GM19395 (cell line): ENCODE measurements at regions not wholly inside any gene's neighbourhood (a gene's known extent, or its start where the extent isn't known, plus 50 kb on each side); places are given as distances from the start of the nearest gene placed in this dataset.

Experiments
- ATAC-seq: cut with Tn5 transposase; IDR thresholded peaks from one replicate; pipeline ENCODE4 v1.9.1; 2021; ENCODE audit warnings: mild to moderate bottlenecking, moderate library complexity; ENCODE audit not compliant: unreplicated experiment

DNA sequence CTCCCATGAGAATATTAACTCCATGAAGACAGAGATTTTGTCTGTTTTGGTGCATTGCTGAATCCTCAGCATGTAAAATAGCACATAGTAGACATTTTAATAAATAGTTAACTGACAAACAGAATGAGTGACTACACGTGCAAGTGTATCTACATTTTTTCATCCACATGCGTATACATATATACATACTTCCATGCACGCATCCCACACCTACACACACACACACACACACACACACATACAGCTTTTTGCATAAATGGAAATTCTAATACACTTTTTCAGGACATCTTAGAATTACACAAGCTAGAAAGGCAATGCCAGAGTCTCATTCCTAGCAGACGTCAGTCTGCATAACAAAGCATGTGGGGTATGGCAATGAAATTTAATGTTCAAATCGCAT, 139.7 kb upstream of the LRFN2 start:
- no peak for ATAC-seq

DNA sequence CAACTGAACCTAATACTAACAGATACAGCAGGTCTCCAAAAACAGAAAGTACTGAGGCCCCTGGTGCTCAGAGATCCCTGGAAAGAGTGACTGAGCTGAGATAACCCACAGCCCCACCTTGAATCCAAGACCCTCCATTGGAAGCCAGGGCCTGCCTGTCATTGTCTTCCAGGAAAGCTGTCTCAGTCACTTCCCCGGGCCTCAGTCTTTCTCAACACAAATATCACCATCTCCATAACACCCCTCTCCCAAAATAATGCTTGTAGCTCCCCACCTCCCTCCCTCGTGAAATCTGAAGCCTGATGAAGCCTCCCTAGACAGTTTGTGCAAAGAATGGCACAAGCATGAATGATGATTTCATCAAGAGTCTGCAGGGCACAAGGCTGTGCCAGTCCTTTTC, 138.2 kb upstream of the LRFN2 start:
- no peak for ATAC-seq

DNA sequence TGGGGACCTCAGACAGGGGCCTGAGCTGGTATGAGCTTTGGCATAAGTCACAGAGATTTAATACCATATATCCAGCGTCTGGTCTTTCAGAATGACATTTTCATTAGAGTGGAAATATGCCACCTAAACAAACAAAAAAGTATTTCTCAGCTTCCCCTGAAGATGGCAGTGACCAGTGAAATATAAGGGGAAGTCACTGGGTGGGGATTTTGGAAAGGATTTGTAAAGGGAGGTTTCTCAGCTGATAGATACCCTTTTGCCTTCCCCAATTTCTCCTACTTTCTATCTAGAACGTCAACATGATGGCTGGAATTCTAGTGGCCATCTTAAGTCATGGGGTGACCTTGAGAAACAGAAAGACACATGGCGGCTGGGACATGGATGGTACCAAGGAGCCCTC, 137.7 kb upstream of the LRFN2 start:
- no peak for ATAC-seq

DNA sequence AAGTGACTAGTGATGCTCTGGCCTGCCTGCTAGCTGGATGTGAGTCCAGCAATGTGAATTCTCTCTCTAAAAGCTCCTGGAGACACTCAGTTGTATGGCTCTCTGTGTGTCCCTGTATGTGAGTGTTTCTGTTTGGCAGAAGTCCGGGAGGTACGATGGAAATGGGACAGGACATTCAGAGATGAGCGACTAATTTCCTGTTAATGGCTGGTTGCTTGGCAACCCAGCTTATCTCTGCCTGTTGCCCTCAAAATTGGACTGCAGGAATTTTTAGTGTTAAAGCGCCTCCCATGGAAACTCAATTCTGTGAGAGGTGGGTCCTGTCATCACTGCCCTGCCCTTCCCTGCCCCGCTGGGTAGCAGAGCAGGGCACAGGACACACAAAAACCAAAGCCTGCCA, 136.8 kb upstream of the LRFN2 start:
- ATAC-seq = no peak

DNA sequence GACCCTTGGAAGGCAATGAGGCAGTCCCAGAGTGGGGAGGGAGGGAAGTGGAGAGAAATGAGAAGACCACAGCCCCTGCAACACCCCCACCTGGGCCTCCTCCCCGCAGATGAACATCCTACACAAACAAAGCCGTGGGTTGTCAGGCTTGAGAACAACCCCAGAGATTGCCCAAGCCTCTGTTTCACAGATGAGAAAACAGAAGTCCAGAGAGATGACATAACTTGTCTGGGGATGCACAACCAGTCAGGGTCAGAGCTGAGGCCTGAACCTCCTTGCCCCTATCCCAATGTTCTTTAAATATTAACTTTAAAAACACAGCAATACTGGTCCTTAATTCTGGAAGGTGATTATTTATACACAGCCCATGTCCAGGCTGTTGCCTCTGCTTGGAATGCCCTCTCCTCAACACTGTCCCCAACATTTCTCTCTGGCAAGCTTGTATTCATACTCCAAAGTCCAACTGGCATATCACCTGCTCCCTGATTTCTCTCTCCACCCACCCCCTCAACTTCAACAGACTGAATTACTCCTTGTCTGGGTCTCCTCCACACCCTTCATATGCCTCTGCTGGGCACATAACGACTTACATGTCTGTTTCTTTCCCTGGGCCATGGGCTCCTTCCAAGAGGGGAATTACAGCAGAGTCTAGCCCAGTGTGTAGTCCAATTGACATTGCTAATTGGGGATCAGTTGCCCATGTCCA, 135.5 kb upstream of the LRFN2 start:
- no peak for ATAC-seq

- ATAC-seq = no peak
Measured at GRCh38 chr6:40722091-40722490, 134.9 kb upstream of the LRFN2 start.

DNA sequence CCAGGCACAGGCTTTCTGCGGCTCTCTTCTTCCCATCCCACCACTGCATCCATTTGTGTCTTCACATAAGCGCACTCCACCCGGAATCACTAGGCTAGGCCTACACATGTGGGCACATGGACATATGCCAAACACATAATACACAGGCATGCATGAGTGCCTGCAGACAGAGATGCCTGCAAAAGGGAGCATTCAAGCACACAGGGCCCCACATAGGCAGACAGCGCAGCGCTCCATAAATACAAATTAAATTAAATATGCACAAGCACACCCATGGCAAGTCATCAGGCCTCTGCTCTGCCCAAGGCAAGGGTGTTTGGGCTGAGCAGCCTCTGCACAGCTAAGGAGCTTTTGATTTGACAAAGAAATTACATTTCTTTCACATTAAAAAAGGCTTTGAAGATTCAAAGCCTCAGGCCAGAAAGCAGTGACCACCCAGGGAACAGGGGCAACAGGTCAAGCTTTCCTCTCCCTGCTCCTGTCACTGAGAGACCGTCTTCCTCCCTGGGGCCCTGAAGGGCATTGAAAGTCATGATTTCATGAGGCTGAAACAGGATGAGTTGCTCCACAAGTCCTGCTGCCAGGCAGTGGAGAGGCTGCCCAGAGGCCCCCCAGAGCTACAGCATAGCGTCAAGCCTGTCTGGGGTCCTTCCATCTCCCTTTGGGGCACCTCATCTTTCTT, 134.2 kb upstream of the LRFN2 start:
- no peak for ATAC-seq

DNA sequence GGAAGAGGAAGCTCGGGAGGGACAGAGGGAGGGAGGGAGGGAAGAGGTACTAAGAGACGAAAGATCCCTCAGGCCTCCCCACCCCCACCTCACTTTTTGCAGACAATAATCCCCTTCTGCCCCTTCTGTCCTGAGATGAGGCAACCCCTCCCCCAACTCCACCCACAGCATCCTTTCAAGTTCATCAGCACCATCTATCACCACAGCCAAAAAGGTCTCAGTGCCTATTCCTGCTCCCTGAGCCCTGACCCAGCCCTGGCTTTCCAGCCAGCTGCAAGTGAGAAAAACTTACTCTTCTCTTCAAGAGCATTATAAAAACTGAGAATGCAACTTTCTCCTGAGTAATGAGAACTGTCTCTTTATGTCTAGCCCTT, 133.2 kb upstream of the LRFN2 start:
- no peak for ATAC-seq

DNA sequence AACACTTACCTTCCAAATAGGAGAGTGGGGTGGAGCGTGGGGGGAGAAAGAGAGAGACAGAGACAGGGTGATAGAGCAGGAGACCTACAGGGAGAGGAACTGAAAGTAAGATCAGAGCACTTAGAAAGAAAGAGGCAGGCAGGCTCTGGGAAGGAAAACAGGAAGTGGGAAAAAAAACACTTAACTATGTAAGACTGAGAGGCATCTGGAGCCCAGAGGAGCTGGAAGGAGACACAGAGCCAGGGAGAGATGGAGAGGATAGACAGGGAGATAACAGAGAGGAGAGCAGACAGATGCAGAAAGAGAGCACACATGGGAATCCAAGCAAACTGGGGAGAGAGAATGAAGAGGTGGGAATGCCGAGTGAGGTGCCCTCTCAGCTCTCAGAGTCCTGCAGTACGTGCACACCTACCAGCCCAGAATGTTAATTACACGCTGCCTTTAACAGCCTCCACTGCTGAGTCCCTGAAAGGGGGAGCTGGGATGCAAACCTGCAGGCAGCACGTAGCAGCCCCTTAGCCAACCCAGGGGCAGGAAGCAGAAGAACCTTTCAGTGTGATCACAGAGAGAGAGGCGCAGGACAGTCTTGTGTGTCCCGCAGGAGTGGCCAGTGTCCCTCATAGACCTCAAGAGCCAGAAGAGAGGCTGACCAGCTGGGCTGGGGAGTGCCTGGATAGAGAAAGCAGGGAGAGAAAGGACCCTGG, 132.7 kb upstream of the LRFN2 start:
- peak; percentile 85 for ATAC-seq

DNA sequence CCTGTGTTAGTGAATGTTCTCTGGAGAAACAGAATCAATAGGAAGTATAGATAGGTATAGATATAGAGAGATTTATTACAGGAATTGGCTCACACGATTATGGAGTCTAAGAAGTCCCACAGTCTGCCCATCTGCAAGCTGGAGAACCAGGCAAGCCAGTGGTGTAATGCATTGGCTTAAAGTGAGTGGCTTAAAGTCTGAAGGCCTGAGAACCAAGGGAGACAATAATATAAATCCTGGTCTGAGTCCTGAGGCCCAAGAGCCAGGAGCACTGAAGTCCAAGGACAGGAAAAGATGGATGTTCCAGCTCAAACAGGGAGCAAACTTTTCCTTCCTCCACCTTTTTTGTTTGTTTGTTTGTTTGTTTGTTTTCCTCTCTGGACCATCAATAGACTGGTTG, 131.2 kb upstream of the LRFN2 start:
- no peak for ATAC-seq

DNA sequence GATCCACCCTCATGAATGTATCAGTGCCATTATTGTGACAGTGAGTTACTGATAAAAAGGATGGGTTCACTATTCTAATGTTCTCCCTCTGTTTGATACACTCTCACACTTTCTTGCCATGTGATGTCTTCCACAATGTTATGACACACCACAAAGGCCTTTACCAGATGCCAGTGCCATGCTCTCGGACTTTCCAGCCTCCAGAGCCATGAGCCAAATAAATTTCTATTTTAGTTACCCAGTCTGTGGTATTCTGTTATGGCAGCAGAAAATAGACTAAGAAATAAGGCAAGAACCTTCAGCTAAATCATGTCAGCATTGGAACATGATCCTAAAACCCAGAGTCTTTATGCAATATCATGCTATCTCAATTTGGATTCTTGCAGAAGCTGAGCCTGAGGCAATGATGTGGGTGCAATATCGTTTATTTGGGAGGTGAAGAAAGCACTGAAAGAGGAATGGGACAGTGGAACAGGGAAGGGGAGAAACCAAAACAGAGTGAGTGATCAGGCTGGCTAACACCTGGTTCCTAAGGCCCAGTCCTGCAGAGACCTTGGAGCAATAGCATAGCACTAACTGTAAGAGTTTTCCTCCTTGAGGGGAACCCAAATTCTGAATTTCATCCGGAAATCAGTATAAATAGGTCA, 130.4 kb upstream of the LRFN2 start:
- ATAC-seq = no peak

DNA sequence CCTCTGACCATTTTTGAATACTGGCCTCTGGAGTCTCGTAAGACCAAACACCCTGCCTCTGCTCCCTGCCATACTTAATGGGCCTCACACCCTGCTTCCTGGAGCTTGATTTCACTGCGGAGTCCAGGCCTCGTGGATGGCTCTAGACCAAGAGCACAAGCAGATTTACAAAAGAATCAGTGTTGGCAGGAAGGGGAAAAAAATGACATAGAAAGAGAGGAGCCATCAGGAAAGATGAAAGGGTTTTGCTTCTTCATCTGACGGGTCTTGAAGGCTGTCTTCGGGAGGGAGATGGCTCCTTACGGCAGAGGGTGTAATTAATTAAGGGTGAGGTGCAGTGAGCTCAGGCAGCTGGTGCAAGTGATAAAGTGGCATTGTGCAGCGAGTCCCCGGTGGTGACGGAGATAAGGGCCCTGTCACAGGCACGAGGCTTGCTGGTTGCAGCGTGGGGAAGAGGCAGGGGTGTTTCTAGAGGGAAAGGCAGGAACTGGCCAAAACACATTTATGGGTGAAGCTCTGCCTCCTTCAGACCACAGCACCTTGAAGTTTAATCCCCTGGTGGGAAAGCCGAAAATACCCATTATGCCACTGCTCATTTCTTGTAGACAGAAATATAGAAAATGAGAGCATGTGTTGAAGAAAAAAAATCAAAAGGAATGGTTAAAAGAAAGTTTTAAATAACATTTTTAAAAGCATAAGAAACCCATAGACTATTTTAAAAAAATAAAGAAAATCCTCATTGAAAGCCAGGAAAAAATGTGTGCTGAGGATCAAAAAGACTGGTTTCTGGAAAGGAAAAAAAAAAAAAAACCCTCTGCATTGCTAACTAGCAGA, 128.6 kb upstream of the LRFN2 start:
- no peak for ATAC-seq

DNA sequence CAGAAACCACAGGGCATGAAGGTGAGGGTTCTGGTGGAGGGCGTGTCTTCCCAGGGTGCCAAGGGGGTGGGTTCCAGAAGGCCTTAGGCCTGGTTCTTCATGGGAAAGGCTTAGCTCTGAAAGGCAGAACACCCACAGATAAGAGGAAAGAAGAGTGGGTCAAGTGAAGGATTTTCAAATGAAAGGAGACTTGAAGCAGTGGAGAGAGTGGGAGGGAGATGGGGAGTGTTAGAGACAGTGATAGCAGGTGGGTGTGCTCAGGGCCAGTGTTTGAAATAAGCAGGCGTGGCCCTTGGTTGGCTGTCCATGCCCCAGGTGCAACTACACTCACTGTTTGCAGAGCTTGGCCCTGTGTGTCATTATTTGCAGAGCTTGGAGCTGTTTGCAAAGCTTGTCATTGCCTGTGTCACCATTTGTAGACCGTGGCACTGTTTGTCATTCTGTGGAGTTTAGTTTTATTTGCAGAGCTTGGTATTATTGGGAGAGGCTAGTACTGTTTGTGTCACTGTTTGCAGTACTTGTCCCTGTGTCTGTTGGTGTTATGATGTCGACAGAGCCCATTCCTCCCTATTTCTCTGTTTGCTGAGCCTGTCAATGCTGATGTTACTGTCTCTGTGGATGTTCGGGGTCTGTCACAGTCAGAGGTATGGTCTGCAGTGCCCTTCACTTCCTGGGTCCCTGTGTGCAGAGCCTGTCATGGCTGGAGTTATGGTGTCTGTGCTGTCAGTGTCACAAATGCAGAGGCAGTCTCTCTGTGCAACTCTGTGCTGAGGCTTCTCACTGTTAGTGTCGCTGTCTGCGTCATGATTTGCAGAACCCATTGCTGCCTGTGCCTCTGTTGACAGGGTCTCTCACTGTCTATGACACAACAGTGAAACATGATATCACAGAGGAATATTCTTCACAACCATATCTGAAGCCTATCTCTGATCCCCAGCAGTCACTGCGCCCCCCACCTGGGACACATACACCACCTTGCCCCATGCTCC, 127.7 kb upstream of the LRFN2 start:
- no peak for ATAC-seq

DNA sequence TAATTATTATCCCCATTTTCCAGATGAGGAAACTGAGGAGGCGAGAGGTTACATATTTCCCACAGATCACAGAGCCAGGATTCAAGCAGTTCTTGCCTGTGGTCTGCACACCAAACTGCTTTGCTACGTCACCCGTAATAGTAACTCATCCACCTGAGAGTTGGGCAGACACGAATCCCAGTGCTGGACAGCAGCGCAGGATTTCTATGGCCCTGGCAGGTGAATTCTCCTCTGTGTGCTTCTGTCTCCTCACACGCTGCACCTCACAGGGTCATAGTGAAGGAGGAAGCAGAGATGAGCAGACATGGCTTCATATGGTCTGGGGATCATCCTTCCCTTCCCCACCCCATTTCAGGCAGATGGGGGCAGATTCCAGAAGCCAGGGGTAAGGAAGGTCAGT, 127.0 kb upstream of the LRFN2 start:
- ATAC-seq = no peak

GRCh38 chr6:40713002-40713719, 126.0 kb upstream of the LRFN2 start:
- ATAC-seq = no peak

DNA sequence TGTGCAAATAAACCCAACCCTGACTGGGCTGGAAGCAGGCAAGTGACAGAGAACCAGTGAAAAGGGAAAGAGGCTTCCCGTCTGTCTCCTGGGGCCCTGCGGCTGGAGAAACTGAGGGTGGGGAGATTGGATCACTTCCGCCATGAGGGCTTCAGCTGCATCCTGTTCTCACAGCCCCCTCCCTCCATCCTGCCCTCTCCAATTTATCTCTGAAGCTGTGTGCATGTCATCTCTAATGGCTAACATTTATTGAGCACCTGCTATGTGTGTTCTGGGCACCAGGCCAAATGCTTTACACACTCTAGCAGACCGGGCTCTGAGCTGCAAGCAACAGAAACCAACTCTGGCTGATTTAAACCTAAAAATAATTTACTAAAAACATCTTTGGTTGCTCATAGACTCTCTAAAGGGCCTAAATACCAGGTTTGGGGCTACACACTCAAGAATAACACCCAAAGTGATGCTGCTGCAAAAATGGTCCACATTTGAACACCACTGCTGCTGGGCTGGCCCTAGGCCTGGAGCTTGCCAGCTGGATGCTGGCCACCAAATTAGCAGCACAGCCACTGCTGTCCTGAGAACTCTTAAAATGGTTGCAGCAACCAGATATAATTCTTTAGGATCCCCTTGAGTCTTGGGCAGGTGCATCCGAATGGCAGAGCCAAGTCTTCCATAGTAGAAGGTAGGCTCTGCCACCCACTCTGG, 123.6 kb upstream of the LRFN2 start:
- ATAC-seq = no peak

- no peak for ATAC-seq
Measured at GRCh38 chr6:40708049-40708448, 120.9 kb upstream of the LRFN2 start.

DNA sequence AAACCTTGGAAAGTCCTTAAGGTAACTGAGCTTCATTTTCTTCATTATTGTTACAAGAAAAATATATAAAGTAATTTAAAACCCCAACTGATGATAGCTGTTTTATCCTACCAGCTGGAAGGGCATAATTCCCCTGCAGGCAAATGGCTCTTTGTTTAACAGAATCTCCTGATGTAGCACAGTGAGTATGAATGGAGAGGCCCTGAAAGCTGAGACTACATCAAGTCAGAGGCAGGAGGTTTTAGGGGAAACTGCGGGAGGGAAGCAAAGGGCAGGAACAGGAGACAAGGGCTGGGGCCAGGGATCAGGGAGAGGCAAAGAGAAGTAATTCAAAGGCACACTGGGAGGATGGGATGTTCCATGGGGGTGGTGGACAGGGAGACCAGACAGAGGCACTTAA, 119.0 kb upstream of the LRFN2 start:
- ATAC-seq = no peak
